ENCODE measurements at regions not wholly inside any gene's neighbourhood (a gene's known extent, or its start where the extent isn't known, plus 50 kb on each side); places are given as distances from the start of the nearest gene placed in this dataset.

- no peak for TF ChIP-seq CTCF (IDR thresholded peaks at IDR 0.05 in 8 of 11, conservative IDR thresholded peaks at IDR 0.05 in 3 of 11)
- no peak for TF ChIP-seq POLR2A (IDR thresholded peaks at IDR 0.05)
- TF ChIP-seq POLR2AphosphoS5 (IDR thresholded peaks at IDR 0.05), result no peak
These were observed 518.5 kb downstream of the ZNF608 start for GRCh38 chr5:124227914-124228313.

All from spleen (tissue), 7 donors.